HCT116 (cell line): ENCODE measurements at regions not wholly inside any gene's neighbourhood (a gene's known extent, or its start where the extent isn't known, plus 50 kb on each side); places are given as distances from the start of the nearest gene placed in this dataset.

Source experiments
- ATAC-seq: fragments of 200-7000 bp; cut with Tn5 transposase; 2 replicates; pipeline ENCODE4 v1.9.1; 2020; ENCODE audit warnings: mild to moderate bottlenecking, moderate library complexity
- BruUV-seq: library from RNA; stranded (reverse); fragments of 400-500 nt; replicated peaks from 2 replicates; lab custom pipeline; 2021; lab: Mats Ljungman, UMichigan
- CTCF ChIA-PET: fragments of 300-600 bp; sonication (Branson Sonifier 250); formaldehyde crosslinking; loops from one replicate; lab custom pipeline; 2021; ENCODE audit warnings: antibody characterized with exemption; lab: Charles Lee
- POLR2A ChIA-PET: fragments of 300-600, 350-600 bp; sonication (Branson Sonifier 250); formaldehyde crosslinking; loops from one replicate; lab custom pipeline; 2021; ENCODE audit warnings: antibody characterized with exemption; lab: Charles Lee
- RAD21 ChIA-PET, 2 experiments: fragments of 300-600 bp; sonication (Branson Sonifier 250); formaldehyde crosslinking; loops; one replicate each; lab custom pipeline; 2023; ENCODE audit warnings: low total read pairs in 2 of 2; ENCODE audit not compliant: uncharacterized antibody in 2 of 2, unreplicated experiment in 2 of 2, low non-redundant PET in 1 of 2; lab: Charles Lee
- DNase-seq: peaks from one replicate; pipeline ENCODE4 v3.0.0-alpha.2; 2010; ENCODE audit warnings: low read depth, low spot score
- H2AFZ ChIP-seq: fragments of 200-600 bp; shearing (Covaris generic), sonication (generic); 2 replicates; pipeline ENCODE4 v1.6.1; 2017; ENCODE audit warnings: low read depth, mixed run types, mixed read lengths, antibody characterized with exemption, low read length; ENCODE audit not compliant: poor library complexity, severe bottlenecking
- H3K27ac ChIP-seq: 2 replicates; pipeline ENCODE4 v1.5.1; 2012; ENCODE audit warnings: low read depth, low read length
- H3K27me3 ChIP-seq: fragments of 200-600 bp; sonication (generic); 2 replicates; pipeline ENCODE4 v1.6.1; 2016; ENCODE audit warnings: mixed run types, low read length, mixed read lengths; ENCODE audit not compliant: insufficient read depth
- H3K36me3 ChIP-seq, 2 experiments: fragments of 200-500 bp in 1 of 2; fragments of 200-600 bp in 1 of 2; sonication (Bioruptor generic) in 1 of 2; sonication (generic) in 1 of 2; 2 replicates each; pipeline versions ENCODE4 v1.5.1 to v1.6.1; 2014 to 2016; ENCODE audit warnings: low read length in 2 of 2, inconsistent platforms in 1 of 2, mixed read lengths in 1 of 2, mixed run types in 1 of 2; ENCODE audit not compliant: insufficient read depth in 2 of 2, control insufficient read depth in 1 of 2
- H3K4me1 ChIP-seq, 2 experiments: fragments of 200-600 bp in 1 of 2; sonication (generic) in 1 of 2; 2 replicates each; pipeline versions ENCODE4 v1.5.1 to v1.6.1; 2012 to 2017; ENCODE audit warnings: low read length in 2 of 2, inconsistent platforms in 1 of 2, mild to moderate bottlenecking in 1 of 2, mixed read lengths in 1 of 2, mixed run types in 1 of 2, moderate library complexity in 1 of 2; ENCODE audit not compliant: insufficient read depth in 2 of 2, control insufficient read depth in 1 of 2
- H3K4me2 ChIP-seq: fragments of 200-600 bp; sonication (generic); 2 replicates; pipeline ENCODE4 v1.6.1; 2017; ENCODE audit warnings: mixed run types, low read length, mixed read lengths
- H3K4me3 ChIP-seq, 2 experiments: fragments of 200-600 bp in 1 of 2; sonication (generic) in 1 of 2; replicated peaks in 1 of 2; 2 replicates each; pipeline ENCODE4 v1.5.1; 2011 to 2016; ENCODE audit warnings: low read length in 2 of 2, control low read depth in 1 of 2, low read depth in 1 of 2, mild to moderate bottlenecking in 1 of 2, mixed read lengths in 1 of 2, mixed run types in 1 of 2
- H3K79me2 ChIP-seq: fragments of 200-600 bp; sonication (generic); 2 replicates; pipeline ENCODE4 v1.6.1; 2017; ENCODE audit warnings: mild to moderate bottlenecking, mixed run types, low read length, moderate library complexity, mixed read lengths; ENCODE audit not compliant: insufficient read depth
- H3K9ac ChIP-seq: fragments of 200-600 bp; sonication (generic); 2 replicates; pipeline ENCODE4 v1.6.1; 2016; ENCODE audit warnings: low read length, mixed read lengths
- H3K9me2 ChIP-seq: fragments of 200-600 bp; sonication (generic), shearing (Covaris generic); 2 replicates; pipeline ENCODE4 v1.6.1; 2017; ENCODE audit warnings: mixed run types, mild to moderate bottlenecking, moderate library complexity; ENCODE audit not compliant: insufficient read depth
- H3K9me3 ChIP-seq, 2 experiments: fragments of 200-500 bp in 1 of 2; fragments of 200-600 bp in 1 of 2; sonication (Bioruptor generic) in 1 of 2; sonication (generic) in 1 of 2; 2 replicates each; pipeline ENCODE4 v1.6.1; 2014 to 2017; ENCODE audit warnings: low read length in 2 of 2, mixed read lengths in 2 of 2, inconsistent platforms in 1 of 2, low read depth in 1 of 2, mild to moderate bottlenecking in 1 of 2, mixed run types in 1 of 2, moderate library complexity in 1 of 2; ENCODE audit not compliant: control insufficient read depth in 1 of 2, insufficient read depth in 1 of 2
- H4K20me1 ChIP-seq: fragments of 200-600 bp; sonication (generic), shearing (Covaris generic); 2 replicates; pipeline ENCODE4 v1.6.1; 2017; ENCODE audit warnings: mixed run types, mild to moderate bottlenecking, moderate library complexity; ENCODE audit not compliant: insufficient read depth
- CBX3 ChIP-seq: IDR thresholded peaks from 2 replicates; pipeline ENCODE4 v1.6.1; 2012; ENCODE audit warnings: low read depth
- EGR1 ChIP-seq: IDR thresholded peaks from 2 replicates; pipeline ENCODE4 v1.6.1; 2012; ENCODE audit warnings: low read depth
- EZH2phosphoT487 ChIP-seq: fragments of 200-600 bp; IDR thresholded peaks from 2 replicates; pipeline ENCODE4 v1.6.1; 2018; ENCODE audit warnings: antibody characterized with exemption, borderline replicate concordance
- POLR2A ChIP-seq: IDR thresholded peaks from 2 replicates; pipeline ENCODE4 v1.7.0; 2011; ENCODE audit warnings: borderline replicate concordance; ENCODE audit not compliant: insufficient read depth, insufficient read length; ENCODE audit errors: extremely low read depth
- POLR2AphosphoS5 ChIP-seq: IDR thresholded peaks from 2 replicates; pipeline ENCODE4 v1.6.1; 2011; ENCODE audit warnings: mild to moderate bottlenecking, low read depth, low read length, moderate library complexity
- SIN3A ChIP-seq: IDR thresholded peaks from 2 replicates; pipeline ENCODE4 v1.6.1; 2012; ENCODE audit warnings: low read depth
- SP1 ChIP-seq: IDR thresholded peaks from 2 replicates; pipeline ENCODE4 v1.6.1; 2012; ENCODE audit warnings: low read depth
- SRF ChIP-seq: IDR thresholded peaks from 2 replicates; pipeline ENCODE4 v1.6.1; 2012; ENCODE audit warnings: low read depth
- TCF7L2 ChIP-seq: IDR thresholded peaks from 2 replicates; pipeline ENCODE4 v1.7.0; 2011; ENCODE audit warnings: borderline replicate concordance, inconsistent platforms; ENCODE audit not compliant: insufficient read depth, insufficient read length; ENCODE audit errors: extremely low read depth
- ZNF274 ChIP-seq: fragments of 200-500 bp; sonication (Bioruptor generic); IDR thresholded peaks from 2 replicates; pipeline ENCODE4 v1.6.1; 2014; ENCODE audit warnings: mild to moderate bottlenecking, low read depth, low read length, inconsistent platforms
- intact Hi-C: fragments of 100-400 bp; cut with micrococcal nuclease; formaldehyde crosslinking; loops from 2 replicates; pipeline ENCODE4 v1.10.0; 2022
- TF ChIP-seq, protein P1 (sequence below), 3 experiments: fragments of 200-600 bp in 1 of 3; sonication (generic) in 1 of 3; IDR thresholded peaks in 2 of 3; conservative IDR thresholded peaks in 1 of 3; 2 replicates each; pipeline ENCODE4 v1.5.1; 2012 to 2017; ENCODE audit warnings: low read depth in 2 of 3, low read length in 2 of 3, antibody characterized with exemption in 1 of 3, borderline replicate concordance in 1 of 3, control low read depth in 1 of 3, mild to moderate bottlenecking in 1 of 3, mixed read lengths in 1 of 3, mixed run types in 1 of 3, moderate library complexity in 1 of 3; ENCODE audit not compliant: insufficient read depth in 1 of 3
- TF ChIP-seq, protein P2 (sequence below): IDR thresholded peaks from 2 replicates; pipeline ENCODE4 v1.6.1; 2012; ENCODE audit warnings: low read depth
- TF ChIP-seq, protein P3 (sequence below): IDR thresholded peaks from 2 replicates; pipeline ENCODE4 v1.6.1; 2011; ENCODE audit warnings: mild to moderate bottlenecking, low read length, moderate library complexity; ENCODE audit not compliant: insufficient replicate concordance; ENCODE audit errors: extremely low read depth
- TF ChIP-seq, protein P4 (sequence below): IDR thresholded peaks from 2 replicates; pipeline ENCODE4 v1.6.1; 2012

DNA sequence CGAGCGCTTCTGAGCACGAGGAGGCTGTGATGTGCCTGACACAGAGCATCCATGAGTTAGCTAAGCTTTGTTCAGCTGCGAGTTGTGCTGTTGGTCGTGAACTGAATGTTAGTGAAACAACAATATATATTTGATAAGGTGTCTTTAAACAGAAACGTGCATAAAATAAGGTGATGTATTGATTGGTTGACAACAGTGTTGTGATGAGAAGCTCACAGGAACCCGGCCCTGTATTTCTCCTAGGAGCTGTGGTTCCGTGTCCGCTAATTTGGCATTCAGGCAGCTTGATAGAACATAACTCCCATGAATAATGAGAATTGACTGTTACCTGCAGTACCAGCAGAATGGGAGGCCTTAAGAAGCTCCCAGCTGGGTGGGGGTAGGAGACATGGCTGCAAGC lies 146.4 kb upstream of the MYCN start (continued):
- TF ChIP-seq, protein P1, sequence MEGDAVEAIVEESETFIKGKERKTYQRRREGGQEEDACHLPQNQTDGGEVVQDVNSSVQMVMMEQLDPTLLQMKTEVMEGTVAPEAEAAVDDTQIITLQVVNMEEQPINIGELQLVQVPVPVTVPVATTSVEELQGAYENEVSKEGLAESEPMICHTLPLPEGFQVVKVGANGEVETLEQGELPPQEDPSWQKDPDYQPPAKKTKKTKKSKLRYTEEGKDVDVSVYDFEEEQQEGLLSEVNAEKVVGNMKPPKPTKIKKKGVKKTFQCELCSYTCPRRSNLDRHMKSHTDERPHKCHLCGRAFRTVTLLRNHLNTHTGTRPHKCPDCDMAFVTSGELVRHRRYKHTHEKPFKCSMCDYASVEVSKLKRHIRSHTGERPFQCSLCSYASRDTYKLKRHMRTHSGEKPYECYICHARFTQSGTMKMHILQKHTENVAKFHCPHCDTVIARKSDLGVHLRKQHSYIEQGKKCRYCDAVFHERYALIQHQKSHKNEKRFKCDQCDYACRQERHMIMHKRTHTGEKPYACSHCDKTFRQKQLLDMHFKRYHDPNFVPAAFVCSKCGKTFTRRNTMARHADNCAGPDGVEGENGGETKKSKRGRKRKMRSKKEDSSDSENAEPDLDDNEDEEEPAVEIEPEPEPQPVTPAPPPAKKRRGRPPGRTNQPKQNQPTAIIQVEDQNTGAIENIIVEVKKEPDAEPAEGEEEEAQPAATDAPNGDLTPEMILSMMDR (IDR thresholded peaks at IDR 0.05 in 2 of 3, conservative IDR thresholded peaks at IDR 0.05 in 1 of 3; ENCODE audit: borderline replicate concordance in 1 of 3, insufficient read depth in 1 of 3, low read depth in 2 of 3, low read length in 2 of 3): no peak
- no peak for TF ChIP-seq CBX3

DNA sequence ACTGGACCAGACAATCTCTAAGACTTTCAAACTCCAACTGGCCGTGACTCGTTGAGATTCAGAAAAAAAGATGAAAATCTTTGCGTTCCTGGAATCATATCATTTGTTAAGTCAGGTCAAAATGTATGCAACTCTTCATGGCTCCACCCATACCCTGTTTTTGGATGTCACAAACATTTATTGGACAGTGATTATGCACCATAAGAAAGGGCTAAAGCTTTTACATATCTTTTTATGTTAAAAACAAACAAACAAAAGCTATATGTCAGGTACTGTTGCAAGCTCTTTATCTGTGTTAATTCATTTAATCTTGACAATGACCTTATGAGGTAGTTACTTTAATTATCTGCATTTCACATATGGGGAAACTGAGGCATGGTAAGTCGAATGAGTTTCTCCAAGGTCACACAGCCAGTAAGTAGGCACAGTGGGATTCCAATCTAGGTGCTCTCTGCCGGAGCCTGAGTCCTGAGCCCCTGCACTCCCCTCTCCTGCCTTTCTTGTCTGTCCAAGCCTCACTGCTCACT lies 145.7 kb upstream of the MYCN start:
- 0 out of 4 replicates have a peak, but pooled peaks cover 0 to 2% of the 10 kb centered on the region in 2 experiments for H3K4me1 ChIP-seq
- RAD21 ChIA-PET: interaction anchor here in 1 of 2 experiments (0.6 kb wide), 1 partner anchor 43 kb away, joined by 7 read pairs; no protein-coding TSS in a partner anchor
- ATAC-seq: no peak
- H2AFZ ChIP-seq: no peak overlapping the region
- no peaks in the 10 kb centered on the region for H3K79me2 ChIP-seq
- H4K20me1 ChIP-seq: no peaks in the 10 kb centered on the region
- H3K4me2 ChIP-seq: no peak overlapping the region
- DNase-seq: no peak
- peaks cover 17% of the 10 kb centered on the region for H3K27me3 ChIP-seq
- CTCF ChIA-PET: no interaction called here
- H3K9me2 ChIP-seq: no peaks in the 10 kb centered on the region
- intact Hi-C loops: no loop called here
- H3K9me3 ChIP-seq: no peaks in the 10 kb centered on the region
- POLR2A ChIA-PET: no interaction called here
- H3K36me3 ChIP-seq: no peaks in the 10 kb centered on the region
- H3K9ac ChIP-seq: no peak overlapping the region
- no TSS peak for BruUV-seq
- no peak overlapping the region for H3K27ac ChIP-seq
- no peak overlapping the region for H3K4me3 ChIP-seq
- no peak for TF ChIP-seq POLR2A
- TF ChIP-seq TCF7L2: no peak
- no peak for TF ChIP-seq SRF
- TF ChIP-seq EGR1: no peak
- TF ChIP-seq SIN3A: no peak
- no peak for TF ChIP-seq POLR2AphosphoS5
- TF ChIP-seq, protein P2, sequence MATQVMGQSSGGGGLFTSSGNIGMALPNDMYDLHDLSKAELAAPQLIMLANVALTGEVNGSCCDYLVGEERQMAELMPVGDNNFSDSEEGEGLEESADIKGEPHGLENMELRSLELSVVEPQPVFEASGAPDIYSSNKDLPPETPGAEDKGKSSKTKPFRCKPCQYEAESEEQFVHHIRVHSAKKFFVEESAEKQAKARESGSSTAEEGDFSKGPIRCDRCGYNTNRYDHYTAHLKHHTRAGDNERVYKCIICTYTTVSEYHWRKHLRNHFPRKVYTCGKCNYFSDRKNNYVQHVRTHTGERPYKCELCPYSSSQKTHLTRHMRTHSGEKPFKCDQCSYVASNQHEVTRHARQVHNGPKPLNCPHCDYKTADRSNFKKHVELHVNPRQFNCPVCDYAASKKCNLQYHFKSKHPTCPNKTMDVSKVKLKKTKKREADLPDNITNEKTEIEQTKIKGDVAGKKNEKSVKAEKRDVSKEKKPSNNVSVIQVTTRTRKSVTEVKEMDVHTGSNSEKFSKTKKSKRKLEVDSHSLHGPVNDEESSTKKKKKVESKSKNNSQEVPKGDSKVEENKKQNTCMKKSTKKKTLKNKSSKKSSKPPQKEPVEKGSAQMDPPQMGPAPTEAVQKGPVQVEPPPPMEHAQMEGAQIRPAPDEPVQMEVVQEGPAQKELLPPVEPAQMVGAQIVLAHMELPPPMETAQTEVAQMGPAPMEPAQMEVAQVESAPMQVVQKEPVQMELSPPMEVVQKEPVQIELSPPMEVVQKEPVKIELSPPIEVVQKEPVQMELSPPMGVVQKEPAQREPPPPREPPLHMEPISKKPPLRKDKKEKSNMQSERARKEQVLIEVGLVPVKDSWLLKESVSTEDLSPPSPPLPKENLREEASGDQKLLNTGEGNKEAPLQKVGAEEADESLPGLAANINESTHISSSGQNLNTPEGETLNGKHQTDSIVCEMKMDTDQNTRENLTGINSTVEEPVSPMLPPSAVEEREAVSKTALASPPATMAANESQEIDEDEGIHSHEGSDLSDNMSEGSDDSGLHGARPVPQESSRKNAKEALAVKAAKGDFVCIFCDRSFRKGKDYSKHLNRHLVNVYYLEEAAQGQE: no peak
- no peak for TF ChIP-seq EZH2phosphoT487
- TF ChIP-seq ZNF274: no peak
- TF ChIP-seq, protein P3, sequence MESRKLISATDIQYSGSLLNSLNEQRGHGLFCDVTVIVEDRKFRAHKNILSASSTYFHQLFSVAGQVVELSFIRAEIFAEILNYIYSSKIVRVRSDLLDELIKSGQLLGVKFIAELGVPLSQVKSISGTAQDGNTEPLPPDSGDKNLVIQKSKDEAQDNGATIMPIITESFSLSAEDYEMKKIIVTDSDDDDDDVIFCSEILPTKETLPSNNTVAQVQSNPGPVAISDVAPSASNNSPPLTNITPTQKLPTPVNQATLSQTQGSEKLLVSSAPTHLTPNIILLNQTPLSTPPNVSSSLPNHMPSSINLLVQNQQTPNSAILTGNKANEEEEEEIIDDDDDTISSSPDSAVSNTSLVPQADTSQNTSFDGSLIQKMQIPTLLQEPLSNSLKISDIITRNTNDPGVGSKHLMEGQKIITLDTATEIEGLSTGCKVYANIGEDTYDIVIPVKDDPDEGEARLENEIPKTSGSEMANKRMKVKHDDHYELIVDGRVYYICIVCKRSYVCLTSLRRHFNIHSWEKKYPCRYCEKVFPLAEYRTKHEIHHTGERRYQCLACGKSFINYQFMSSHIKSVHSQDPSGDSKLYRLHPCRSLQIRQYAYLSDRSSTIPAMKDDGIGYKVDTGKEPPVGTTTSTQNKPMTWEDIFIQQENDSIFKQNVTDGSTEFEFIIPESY: no peak
- no peak for TF ChIP-seq SP1
- TF ChIP-seq, protein P1 (IDR thresholded peaks at IDR 0.05 in 2 of 3, conservative IDR thresholded peaks at IDR 0.05 in 1 of 3; ENCODE audit: borderline replicate concordance in 1 of 3, insufficient read depth in 1 of 3, low read depth in 2 of 3, low read length in 2 of 3): no peak
- TF ChIP-seq, protein P4, sequence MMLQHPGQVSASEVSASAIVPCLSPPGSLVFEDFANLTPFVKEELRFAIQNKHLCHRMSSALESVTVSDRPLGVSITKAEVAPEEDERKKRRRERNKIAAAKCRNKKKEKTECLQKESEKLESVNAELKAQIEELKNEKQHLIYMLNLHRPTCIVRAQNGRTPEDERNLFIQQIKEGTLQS: no peak
